ENCODE measurements at regions not wholly inside any gene's neighbourhood (a gene's known extent, or its start where the extent isn't known, plus 50 kb on each side); places are given as distances from the start of the nearest gene placed in this dataset.

GRCh38 chr6:12501990-12502389 is 211.8 kb downstream of the EDN1 start:
- intact Hi-C loops (cut with DNase I): no loop called here
- DNase-seq: no peak

- DNase-seq: no peak
- intact Hi-C loops (cut with DNase I): no loop called here
Measured at GRCh38 chr6:12504325-12504966, 212.1 kb upstream of the PHACTR1 start.

GRCh38 chr6:12505486-12505885 is 211.1 kb upstream of the PHACTR1 start:
- intact Hi-C loops (cut with DNase I): no loop called here
- no peak for DNase-seq

GRCh38 chr6:12506159-12506558 is 210.4 kb upstream of the PHACTR1 start:
- DNase-seq: no peak
- intact Hi-C loops (cut with DNase I): no loop called here

GRCh38 chr6:12507636-12508035 is 208.9 kb upstream of the PHACTR1 start:
- DNase-seq: no peak
- intact Hi-C loops (cut with DNase I): no loop called here

GRCh38 chr6:12508553-12508952 is 208.0 kb upstream of the PHACTR1 start:
- DNase-seq: no peak
- intact Hi-C loops (cut with DNase I): no loop called here

- intact Hi-C loops (cut with DNase I): no loop called here
- no peak for DNase-seq
Measured at GRCh38 chr6:12509060-12509459, 207.5 kb upstream of the PHACTR1 start.

GRCh38 chr6:12516070-12516469 is 200.5 kb upstream of the PHACTR1 start:
- intact Hi-C loops (cut with DNase I): no loop called here
- DNase-seq: no peak

- intact Hi-C loops (cut with DNase I): no loop called here
- no peak for DNase-seq
Measured at GRCh38 chr6:12522347-12522746, 194.2 kb upstream of the PHACTR1 start.

- no peak for DNase-seq
- intact Hi-C loops (cut with DNase I): no loop called here
Measured at GRCh38 chr6:12523726-12524125, 192.8 kb upstream of the PHACTR1 start.

- DNase-seq: no peak
- intact Hi-C loops (cut with DNase I): no loop called here
Measured at GRCh38 chr6:12525276-12525675, 191.3 kb upstream of the PHACTR1 start.

- DNase-seq: no peak
- intact Hi-C loops (cut with DNase I): no loop called here
Measured at GRCh38 chr6:12527339-12527738, 189.2 kb upstream of the PHACTR1 start.

- intact Hi-C loops (cut with DNase I): no loop called here
- no peak for DNase-seq
Measured at GRCh38 chr6:12528136-12528535, 188.4 kb upstream of the PHACTR1 start.

GRCh38 chr6:12528581-12529363 is 187.8 kb upstream of the PHACTR1 start:
- DNase-seq: no peak
- intact Hi-C loops (cut with DNase I): no loop called here

GRCh38 chr6:12529364-12530019 is 187.1 kb upstream of the PHACTR1 start:
- intact Hi-C loops (cut with DNase I): no loop called here
- DNase-seq: no peak

GRCh38 chr6:12530345-12530744 is 186.2 kb upstream of the PHACTR1 start:
- DNase-seq: no peak
- intact Hi-C loops (cut with DNase I): no loop called here

- no peak for DNase-seq
- intact Hi-C loops (cut with DNase I): no loop called here
Measured at GRCh38 chr6:12533586-12533985, 183.0 kb upstream of the PHACTR1 start.

GRCh38 chr6:12534069-12534853 is 182.3 kb upstream of the PHACTR1 start:
- intact Hi-C loops (cut with DNase I): no loop called here
- DNase-seq: no peak

GRCh38 chr6:12535586-12536314 is 180.8 kb upstream of the PHACTR1 start:
- intact Hi-C loops (cut with DNase I): no loop called here

GRCh38 chr6:12536416-12536815 is 180.2 kb upstream of the PHACTR1 start:
- intact Hi-C loops (cut with DNase I): no loop called here
- DNase-seq: no peak

More at GRCh38 chr6:12535586-12536314, 180.8 kb upstream of the PHACTR1 start:
- DNase-seq: no peak
